H9 (cell line): ENCODE measurements at regions not wholly inside any gene's neighbourhood (a gene's known extent, or its start where the extent isn't known, plus 50 kb on each side); places are given as distances from the start of the nearest gene placed in this dataset.
"Not testable (repeated sequence)": the region's sequence is repeated elsewhere in the genome, so short reads cannot be mapped to it uniquely, and the experiment has no call there.

Source experiments
- DNase-seq: peaks from one replicate; pipeline ENCODE4 v3.0.0-alpha.2; 2017
- H2AFZ ChIP-seq: one replicate; pipeline ENCODE4 v1.6.1; 2013; ENCODE audit warnings: mild to moderate bottlenecking, low read length, control low read depth, moderate library complexity
- H2AK5ac ChIP-seq: 2 replicates; pipeline ENCODE4 v1.6.1; 2013; ENCODE audit warnings: low read length, control low read depth, mixed read lengths; ENCODE audit not compliant: insufficient read length
- H2BK120ac ChIP-seq: one replicate; pipeline ENCODE4 v1.6.1; 2013; ENCODE audit warnings: low read depth, mild to moderate bottlenecking, low read length, control low read depth, inconsistent platforms; ENCODE audit not compliant: poor library complexity, severe bottlenecking
- H2BK12ac ChIP-seq: 2 replicates; pipeline ENCODE4 v1.6.1; 2013; ENCODE audit warnings: low read length, control low read depth, mixed read lengths, low read depth; ENCODE audit not compliant: insufficient read length
- H2BK15ac ChIP-seq: 2 replicates; pipeline ENCODE4 v1.6.1; 2013; ENCODE audit warnings: low read depth, low read length, control low read depth
- H2BK20ac ChIP-seq: one replicate; pipeline ENCODE4 v1.6.1; 2013; ENCODE audit warnings: low read depth, mild to moderate bottlenecking, low read length, control low read depth, inconsistent platforms; ENCODE audit not compliant: poor library complexity, severe bottlenecking
- H2BK5ac ChIP-seq: 2 replicates; pipeline ENCODE4 v1.6.1; 2013; ENCODE audit warnings: low read length, control low read depth, mixed read lengths; ENCODE audit not compliant: insufficient read length
- H3K14ac ChIP-seq: 2 replicates; pipeline ENCODE4 v1.6.1; 2013; ENCODE audit warnings: low read length, control low read depth; ENCODE audit not compliant: insufficient read depth
- H3K18ac ChIP-seq: 2 replicates; pipeline ENCODE4 v1.6.1; 2013; ENCODE audit warnings: low read depth, mild to moderate bottlenecking, mixed read lengths, low read length, control low read depth; ENCODE audit not compliant: insufficient read length
- H3K23ac ChIP-seq: 2 replicates; pipeline ENCODE4 v1.6.1; 2013; ENCODE audit warnings: low read length, control low read depth, mixed read lengths, low read depth; ENCODE audit not compliant: insufficient read length
- H3K23me2 ChIP-seq: 2 replicates; pipeline ENCODE4 v1.6.1; 2013; ENCODE audit warnings: low read depth, mild to moderate bottlenecking, mixed read lengths, low read length, control low read depth; ENCODE audit not compliant: insufficient read length, poor library complexity, severe bottlenecking
- H3K27ac ChIP-seq: 2 replicates; pipeline ENCODE4 v1.5.1; 2013; ENCODE audit warnings: low read length, control low read depth, mixed read lengths, low read depth; ENCODE audit not compliant: insufficient read length
- H3K27me3 ChIP-seq: 2 replicates; pipeline ENCODE4 v1.6.1; 2013; ENCODE audit warnings: low read length, control low read depth, inconsistent platforms; ENCODE audit not compliant: insufficient read depth
- H3K4ac ChIP-seq: 2 replicates; pipeline ENCODE4 v1.6.1; 2013; ENCODE audit warnings: low read depth, mild to moderate bottlenecking, control low read depth, inconsistent platforms, low read length, moderate library complexity
- H3K4me1 ChIP-seq: 2 replicates; pipeline ENCODE4 v1.6.1; 2013; ENCODE audit warnings: low read length, control low read depth, inconsistent platforms; ENCODE audit not compliant: insufficient read depth
- H3K4me2 ChIP-seq: 2 replicates; pipeline ENCODE4 v1.6.1; 2013; ENCODE audit warnings: low read length, control low read depth, mixed read lengths; ENCODE audit not compliant: insufficient read length, insufficient read depth
- H3K56ac ChIP-seq: 2 replicates; pipeline ENCODE4 v1.6.1; 2013; ENCODE audit warnings: low read depth, mild to moderate bottlenecking, mixed read lengths, low read length, control low read depth; ENCODE audit not compliant: insufficient read length
- H3K79me1 ChIP-seq: 2 replicates; pipeline ENCODE4 v1.6.1; 2013; ENCODE audit warnings: low read depth, mild to moderate bottlenecking, moderate library complexity, low read length, control low read depth, inconsistent platforms; ENCODE audit not compliant: insufficient read depth, poor library complexity, severe bottlenecking
- H3K79me2 ChIP-seq: 2 replicates; pipeline ENCODE4 v1.6.1; 2013; ENCODE audit warnings: low read length, control low read depth, inconsistent platforms; ENCODE audit not compliant: insufficient read depth
- H3K9ac ChIP-seq: 2 replicates; pipeline ENCODE4 v1.6.1; 2013; ENCODE audit warnings: low read length, control low read depth, mixed read lengths; ENCODE audit not compliant: insufficient read length; ENCODE audit errors: extremely low read depth
- H3K9me3 ChIP-seq: one replicate; pipeline ENCODE4 v1.6.1; 2013; ENCODE audit warnings: low read depth, low read length, inconsistent platforms; ENCODE audit not compliant: control insufficient read depth
- H3T11ph ChIP-seq: one replicate; pipeline ENCODE4 v1.6.1; 2013; ENCODE audit warnings: mild to moderate bottlenecking, low read length, control low read depth, inconsistent platforms
- H4K20me1 ChIP-seq: one replicate; pipeline ENCODE4 v1.6.1; 2013; ENCODE audit not compliant: control insufficient read depth, insufficient read length, insufficient read depth
- H4K5ac ChIP-seq: 2 replicates; pipeline ENCODE4 v1.6.1; 2013; ENCODE audit warnings: low read depth, mild to moderate bottlenecking, mixed read lengths, low read length, control low read depth; ENCODE audit not compliant: insufficient read length
- H4K8ac ChIP-seq: replicated peaks from 2 replicates; pipeline ENCODE4 v1.6.1; 2013; ENCODE audit warnings: low read length, control low read depth, mixed read lengths, low read depth; ENCODE audit not compliant: insufficient read length
- H4K91ac ChIP-seq: 2 replicates; pipeline ENCODE4 v1.6.1; 2013; ENCODE audit warnings: low read depth, mild to moderate bottlenecking, moderate library complexity, mixed read lengths, low read length, control low read depth; ENCODE audit not compliant: insufficient read length
- H3K27ac Mint-ChIP-seq, 3 experiments: 2 replicates in 2 of 3; 3 replicates in 1 of 3; pipeline ENCODE4 v1.8.0; 2020 to 2021; ENCODE audit warnings: mixed read lengths in 3 of 3, mild to moderate bottlenecking in 1 of 3, moderate library complexity in 1 of 3
- H3K27me3 Mint-ChIP-seq: 2 replicates; pipeline ENCODE4 v1.8.0; 2021; ENCODE audit warnings: low read depth, mild to moderate bottlenecking, moderate library complexity, mixed read lengths
- H3K36me3 Mint-ChIP-seq, 3 experiments: 2 replicates in 2 of 3; 3 replicates in 1 of 3; pipeline ENCODE4 v1.8.0; 2020 to 2021; ENCODE audit warnings: low read depth in 3 of 3, mixed read lengths in 3 of 3; ENCODE audit not compliant: insufficient read depth in 1 of 3
- H3K4me1 Mint-ChIP-seq, 2 experiments: 2 replicates each; pipeline ENCODE4 v1.8.0; 2020; ENCODE audit warnings: mixed read lengths in 2 of 2
- H3K4me3 Mint-ChIP-seq, 2 experiments: 2 replicates in 1 of 2; 3 replicates in 1 of 2; pipeline ENCODE4 v1.8.0; 2020 to 2021; ENCODE audit warnings: mild to moderate bottlenecking in 2 of 2, mixed read lengths in 2 of 2, moderate library complexity in 1 of 2
- H3K9me3 Mint-ChIP-seq, 2 experiments: 2 replicates in 1 of 2; 3 replicates in 1 of 2; pipeline ENCODE4 v1.8.0; 2020; ENCODE audit warnings: mild to moderate bottlenecking in 2 of 2, mixed read lengths in 2 of 2, moderate library complexity in 1 of 2
- WGBS: extraction: QIAGEN DNeasy Blood & Tissue Kit; methylation state at CpG from one replicate; pipeline ENCODE4 v1.1.7; 2013; ENCODE audit warnings: missing lambda C conversion rate, low lambda C conversion rate, mixed read lengths; ENCODE audit not compliant: insufficient read length; ENCODE audit errors: extremely low coverage; 5-methylcytosine and 5-hydroxymethylcytosine counted together
- TF ChIP-seq, protein P1 (sequence below): fragments of 200-600 bp; sonication (generic); conservative IDR thresholded peaks from 3 replicates; pipeline ENCODE4 v1.8.0; 2021; ENCODE audit warnings: antibody characterized with exemption, mild to moderate bottlenecking

DNA sequence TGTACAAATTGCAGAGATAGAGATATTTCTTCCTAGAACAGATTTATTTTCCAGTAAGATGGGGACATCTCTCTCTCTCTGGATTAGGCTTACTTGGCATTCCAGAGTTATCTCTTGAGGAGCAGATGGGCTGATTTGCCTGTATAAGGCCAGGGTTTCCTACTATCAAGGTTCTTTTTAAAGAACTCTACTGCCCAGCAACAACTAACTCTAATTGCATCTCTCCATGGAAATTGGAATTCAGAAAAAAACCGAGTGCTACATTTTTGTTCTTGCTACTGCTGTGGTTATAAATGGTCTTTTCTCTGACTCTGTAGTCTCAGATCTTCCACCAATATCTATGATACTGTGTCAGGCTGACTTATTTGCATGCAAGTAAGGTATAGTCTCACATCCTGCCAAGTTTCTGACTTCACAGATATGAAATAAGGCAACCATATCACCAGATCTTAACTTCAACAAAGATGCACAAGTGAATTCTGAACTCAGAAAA, 161.1 kb downstream of the CRPPA start:
- Mint-ChIP-seq H3K27ac (no peak overlapping the region), H3K36me3 (peaks cover 0 to 6% (median 0%) of the 10 kb centered on the region in 3 experiments; a peak in 2 of 7 replicates), H3K9me3 (peaks cover 7 to 8% of the 10 kb centered on the region in 2 experiments; a peak in 3 of 5 replicates), H3K27me3 (no peaks in the 10 kb centered on the region), H3K4me3 (no peak overlapping the region), H3K4me1 (no peaks in the 10 kb centered on the region)
- DNase-seq, result no peak
- Histone ChIP-seq H2AK5ac (no peak overlapping the region), H3K27ac (no peak overlapping the region), H3K79me2 (no peaks in the 10 kb centered on the region), H3K23ac (no peak overlapping the region), H2BK5ac (no peak overlapping the region), H3K79me1 (no peaks in the 10 kb centered on the region), H3K14ac (no peak overlapping the region), H3K56ac (no peak overlapping the region), H4K20me1 (no peaks in the 10 kb centered on the region), H3T11ph (no peak overlapping the region), H3K4ac (no peak overlapping the region), H3K9ac (no peak overlapping the region), H3K27me3 (no peaks in the 10 kb centered on the region), H3K9me3 (no peaks in the 10 kb centered on the region), H2BK15ac (no peak overlapping the region), H3K18ac (no peak overlapping the region), H3K4me1 (no peaks in the 10 kb centered on the region), H4K91ac (no peak overlapping the region), H2BK12ac (no peak overlapping the region), H4K5ac (no peak overlapping the region), H2BK120ac (no peak overlapping the region), H2AFZ (no peak overlapping the region), H3K23me2 (no peaks in the 10 kb centered on the region), H3K4me2 (no peak overlapping the region), H4K8ac (no peak overlapping the region), H2BK20ac (no peak overlapping the region)
- TF ChIP-seq, protein P1, sequence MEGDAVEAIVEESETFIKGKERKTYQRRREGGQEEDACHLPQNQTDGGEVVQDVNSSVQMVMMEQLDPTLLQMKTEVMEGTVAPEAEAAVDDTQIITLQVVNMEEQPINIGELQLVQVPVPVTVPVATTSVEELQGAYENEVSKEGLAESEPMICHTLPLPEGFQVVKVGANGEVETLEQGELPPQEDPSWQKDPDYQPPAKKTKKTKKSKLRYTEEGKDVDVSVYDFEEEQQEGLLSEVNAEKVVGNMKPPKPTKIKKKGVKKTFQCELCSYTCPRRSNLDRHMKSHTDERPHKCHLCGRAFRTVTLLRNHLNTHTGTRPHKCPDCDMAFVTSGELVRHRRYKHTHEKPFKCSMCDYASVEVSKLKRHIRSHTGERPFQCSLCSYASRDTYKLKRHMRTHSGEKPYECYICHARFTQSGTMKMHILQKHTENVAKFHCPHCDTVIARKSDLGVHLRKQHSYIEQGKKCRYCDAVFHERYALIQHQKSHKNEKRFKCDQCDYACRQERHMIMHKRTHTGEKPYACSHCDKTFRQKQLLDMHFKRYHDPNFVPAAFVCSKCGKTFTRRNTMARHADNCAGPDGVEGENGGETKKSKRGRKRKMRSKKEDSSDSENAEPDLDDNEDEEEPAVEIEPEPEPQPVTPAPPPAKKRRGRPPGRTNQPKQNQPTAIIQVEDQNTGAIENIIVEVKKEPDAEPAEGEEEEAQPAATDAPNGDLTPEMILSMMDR, result no peak
- no CpG with 5 or more reads among the region's 1 CpG for WGBS

DNA sequence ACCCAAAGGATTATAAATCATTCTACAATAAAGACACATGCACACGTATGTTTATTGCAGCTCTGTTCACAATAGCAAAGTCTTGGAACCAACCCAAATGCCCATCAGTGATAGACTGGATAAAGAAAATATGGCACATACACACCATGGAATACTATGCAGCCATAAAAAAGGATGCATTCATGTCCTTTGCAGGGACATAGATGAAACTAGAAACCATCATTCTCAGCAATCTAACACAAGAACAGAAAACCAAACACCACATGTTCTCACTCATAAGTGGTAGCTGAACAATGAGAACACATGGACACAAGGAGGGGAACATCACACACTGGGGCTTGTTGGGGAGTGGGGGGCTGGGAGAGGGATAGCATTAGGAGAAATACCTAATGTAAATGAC, 164.9 kb downstream of the CRPPA start:
- not testable (repeated sequence) for H3K14ac ChIP-seq, H3T11ph ChIP-seq, H2BK15ac ChIP-seq, H4K8ac ChIP-seq, H3K56ac ChIP-seq, H3K27me3 Mint-ChIP-seq, H2AK5ac ChIP-seq, H3K36me3 Mint-ChIP-seq, H3K23ac ChIP-seq, H3K23me2 ChIP-seq, H3K9me3 ChIP-seq, H2BK20ac ChIP-seq, H3K4me2 ChIP-seq, H2BK5ac ChIP-seq, H4K91ac ChIP-seq, DNase-seq, H3K18ac ChIP-seq, H3K9ac ChIP-seq, H2BK120ac ChIP-seq, H3K27ac Mint-ChIP-seq, H3K4ac ChIP-seq, H4K5ac ChIP-seq, H3K4me1 Mint-ChIP-seq, H3K27ac ChIP-seq, H2BK12ac ChIP-seq, H2AFZ ChIP-seq, H4K20me1 ChIP-seq, H3K27me3 ChIP-seq, H3K4me1 ChIP-seq, H3K4me3 Mint-ChIP-seq, H3K79me1 ChIP-seq, H3K79me2 ChIP-seq
- WGBS, result no CpG with 5 or more reads among the region's 1 CpG
- H3K9me3 Mint-ChIP-seq, result peaks cover 10 to 13% of the 10 kb centered on the region in 2 experiments; a peak in 3 of 5 replicates
